Colonic mucosa (tissue), 4 donors: ENCODE measurements at regions not wholly inside any gene's neighbourhood (a gene's known extent, or its start where the extent isn't known, plus 50 kb on each side); places are given as distances from the start of the nearest gene placed in this dataset.

Experiments used
- DNase-seq: peaks from one replicate; pipeline ENCODE4 v3.0.0-alpha.2; 2020
- H3K27ac ChIP-seq: fragments of 200-600 bp; one replicate; pipeline ENCODE4 v1.8.0; 2021
- H3K27me3 ChIP-seq: fragments of 200-600 bp; one replicate; pipeline ENCODE4 v1.8.0; 2021
- H3K36me3 ChIP-seq: fragments of 200-600 bp; one replicate; pipeline ENCODE4 v1.8.0; 2021
- H3K4me1 ChIP-seq: fragments of 200-600 bp; one replicate; pipeline ENCODE4 v1.8.0; 2021; ENCODE audit warnings: mild to moderate bottlenecking
- H3K4me3 ChIP-seq: fragments of 200-600 bp; one replicate; pipeline ENCODE4 v1.8.0; 2021
- H3K9ac ChIP-seq, 2 donors: one replicate each; pipeline ENCODE4 v1.7.0; 2013; ENCODE audit warnings: control low read depth in 2 of 2, low read depth in 2 of 2, low read length in 2 of 2
- H3K9me3 ChIP-seq: fragments of 200-600 bp; one replicate; pipeline ENCODE4 v1.8.0; 2021
- CTCF ChIP-seq: fragments of 200-600 bp; IDR thresholded peaks from one replicate; pipeline ENCODE4 v1.8.0; 2022; ENCODE audit warnings: antibody characterized with exemption, mild to moderate bottlenecking
- intact Hi-C: fragments of 100-400 bp; cut with DNase I; formaldehyde crosslinking; loops from one replicate; pipeline ENCODE4 v1.14.1; 2022
- donor health status: healthy.
- donor health status: DM: no; HTN: no; CAD: no.
- donor health status: DM: no; HTN: no; CAD: no.

- H3K9ac ChIP-seq: no peak overlapping the region
- DNase-seq: peak; percentile 39
- TF ChIP-seq CTCF: no peak
- H3K36me3 ChIP-seq: no peaks in the 10 kb centered on the region
- no peaks in the 10 kb centered on the region for H3K27me3 ChIP-seq
- no peak overlapping the region for H3K27ac ChIP-seq
- intact Hi-C loops: no loop called here
- no peaks in the 10 kb centered on the region for H3K9me3 ChIP-seq
- H3K4me1 ChIP-seq: no peaks in the 10 kb centered on the region
- no peak overlapping the region for H3K4me3 ChIP-seq
Measured at GRCh38 chr2:239498981-239499634, 98.3 kb upstream of the HDAC4 start.

- Histone ChIP-seq H3K36me3 (no peaks in the 10 kb centered on the region), H3K27ac (no peak overlapping the region), H3K9ac (no peak overlapping the region), H3K9me3 (no peaks in the 10 kb centered on the region), H3K4me1 (no peaks in the 10 kb centered on the region), H3K4me3 (no peak overlapping the region), H3K27me3 (no peaks in the 10 kb centered on the region)
- intact Hi-C loops: no loop called here
- no peak for DNase-seq
- no peak for TF ChIP-seq CTCF
Measured at GRCh38 chr2:239498576-239498975, 97.8 kb upstream of the HDAC4 start.

- no peaks in the 10 kb centered on the region for H3K36me3 ChIP-seq
- no peak overlapping the region for H3K27ac ChIP-seq
- no peaks in the 10 kb centered on the region for H3K9me3 ChIP-seq
- no peaks in the 10 kb centered on the region for H3K27me3 ChIP-seq
- no peak overlapping the region for H3K4me3 ChIP-seq
- no peak overlapping the region for H3K9ac ChIP-seq
- no peak for DNase-seq
- intact Hi-C loops: no loop called here
- no peak for TF ChIP-seq CTCF
- no peaks in the 10 kb centered on the region for H3K4me1 ChIP-seq
Measured at GRCh38 chr2:239496700-239497099, 95.9 kb upstream of the HDAC4 start.

GRCh38 chr2:239495791-239496233, 95.0 kb upstream of the HDAC4 start:
- no peak for TF ChIP-seq CTCF
- intact Hi-C loops: no loop called here
- H3K27me3 ChIP-seq: no peaks in the 10 kb centered on the region
- no peak overlapping the region for H3K27ac ChIP-seq
- no peaks in the 10 kb centered on the region for H3K4me1 ChIP-seq
- no peak overlapping the region for H3K9ac ChIP-seq
- H3K36me3 ChIP-seq: no peaks in the 10 kb centered on the region
- no peaks in the 10 kb centered on the region for H3K9me3 ChIP-seq
- DNase-seq: no peak
- H3K4me3 ChIP-seq: no peak overlapping the region

- DNase-seq: no peak
- H3K4me1 ChIP-seq: no peaks in the 10 kb centered on the region
- H3K4me3 ChIP-seq: no peak overlapping the region
- H3K27me3 ChIP-seq: no peaks in the 10 kb centered on the region
- no peaks in the 10 kb centered on the region for H3K36me3 ChIP-seq
- H3K9ac ChIP-seq: no peak overlapping the region
- no peaks in the 10 kb centered on the region for H3K9me3 ChIP-seq
- H3K27ac ChIP-seq: no peak overlapping the region
- intact Hi-C loops: no loop called here
- TF ChIP-seq CTCF: no peak
Measured at GRCh38 chr2:239495175-239495574, 94.4 kb upstream of the HDAC4 start.
